Astrocyte (in vitro differentiated cells and primary cell): ENCODE measurements at regions not wholly inside any gene's neighbourhood (a gene's known extent, or its start where the extent isn't known, plus 50 kb on each side); places are given as distances from the start of the nearest gene placed in this dataset.

Experiments
- CTCF ChIP-seq: IDR thresholded peaks from 2 replicates; pipeline ENCODE4 v1.5.1; 2011; ENCODE audit warnings: low read depth, mild to moderate bottlenecking, inconsistent platforms, low read length, moderate library complexity; ENCODE audit not compliant: insufficient read depth
- EZH2 ChIP-seq: IDR thresholded peaks from 2 replicates; pipeline ENCODE4 v1.6.1; 2012; ENCODE audit warnings: mild to moderate bottlenecking, low read length, inconsistent platforms; ENCODE audit not compliant: insufficient read depth

GRCh38 chr16:51442141-51442870 lies 291.2 kb upstream of the SALL1 start:
- no peak for TF ChIP-seq CTCF
- TF ChIP-seq EZH2, result no peak
